HepG2 (cell line): ENCODE measurements at regions not wholly inside any gene's neighbourhood (a gene's known extent, or its start where the extent isn't known, plus 50 kb on each side); places are given as distances from the start of the nearest gene placed in this dataset.
A peak's percentile ranks its signal among the peaks of the same experiment; 100 is the strongest.

Experiments
- EED ChIP-seq: sonication (generic); formaldehyde crosslinking; IDR thresholded peaks from 2 replicates; pipeline ENCODE4 v1.5.0; 2020; ENCODE audit warnings: mild to moderate bottlenecking, missing genetic modification reagents
- SAFB2 ChIP-seq: sonication (generic); formaldehyde crosslinking; IDR thresholded peaks from 2 replicates; pipeline ENCODE4 v1.5.1; 2020; ENCODE audit warnings: missing genetic modification reagents, low read depth, mild to moderate bottlenecking, borderline replicate concordance
- TCF12 ChIP-seq, 2 experiments: fragments of 450-650 bp in 1 of 2; sonication (generic) in 1 of 2; formaldehyde crosslinking in 1 of 2; IDR thresholded peaks; 2 replicates each; pipeline versions ENCODE4 v1.6.1 to v1.8.0; 2017 to 2022; ENCODE audit warnings: antibody characterized with exemption in 1 of 2, mild to moderate bottlenecking in 1 of 2, missing genetic modification reagents in 1 of 2, moderate library complexity in 1 of 2
- THAP11 ChIP-seq: IDR thresholded peaks from 2 replicates; pipeline ENCODE4 v1.6.1; 2016; ENCODE audit warnings: missing biosample characterization, missing genetic modification reagents
- ZFP36L1 ChIP-seq: sonication (generic); formaldehyde crosslinking; IDR thresholded peaks from 2 replicates; pipeline ENCODE4 v1.8.0; 2022; ENCODE audit warnings: mild to moderate bottlenecking, missing genetic modification reagents, moderate library complexity
- ZNF530 ChIP-seq: sonication (generic); formaldehyde crosslinking; IDR thresholded peaks from 2 replicates; pipeline ENCODE4 v1.5.0; 2020; ENCODE audit warnings: low read depth, mild to moderate bottlenecking, missing genetic modification reagents
- ZNF564 ChIP-seq: sonication (generic); formaldehyde crosslinking; IDR thresholded peaks from 2 replicates; pipeline ENCODE4 v1.8.1; 2023; ENCODE audit warnings: mild to moderate bottlenecking, missing genetic modification reagents
- ZSCAN12 ChIP-seq: sonication (generic); formaldehyde crosslinking; IDR thresholded peaks from 2 replicates; pipeline ENCODE4 v1.9.0; 2021; ENCODE audit warnings: mild to moderate bottlenecking, missing genetic modification reagents
- TF ChIP-seq, protein P1 (sequence below): sonication (generic); formaldehyde crosslinking; IDR thresholded peaks from 2 replicates; pipeline ENCODE4 v1.9.0; 2022; ENCODE audit warnings: low read depth, missing genetic modification reagents
- TF ChIP-seq, protein P2 (sequence below): sonication (generic); formaldehyde crosslinking; IDR thresholded peaks from 2 replicates; pipeline ENCODE4 v1.8.0; 2022; ENCODE audit warnings: mild to moderate bottlenecking, missing genetic modification reagents, borderline replicate concordance
- TF ChIP-seq, protein P3 (sequence below): sonication (generic); formaldehyde crosslinking; IDR thresholded peaks from 2 replicates; pipeline ENCODE4 v1.5.1; 2020; ENCODE audit warnings: mild to moderate bottlenecking, missing genetic modification reagents, borderline replicate concordance
- TF ChIP-seq, protein P4 (sequence below): sonication (generic); formaldehyde crosslinking; IDR thresholded peaks from 2 replicates; pipeline ENCODE4 v1.4.0; 2020; ENCODE audit warnings: low read depth, mild to moderate bottlenecking, missing genetic modification reagents
- TF ChIP-seq, protein P5 (sequence below): sonication (generic); formaldehyde crosslinking; conservative IDR thresholded peaks from 2 replicates; pipeline ENCODE4 v1.5.0; 2020; ENCODE audit warnings: missing genetic modification reagents
- TF ChIP-seq, protein P6 (sequence below): sonication (generic); formaldehyde crosslinking; IDR thresholded peaks from 2 replicates; pipeline ENCODE4 v1.4.0; 2020; ENCODE audit warnings: mild to moderate bottlenecking, missing genetic modification reagents

DNA sequence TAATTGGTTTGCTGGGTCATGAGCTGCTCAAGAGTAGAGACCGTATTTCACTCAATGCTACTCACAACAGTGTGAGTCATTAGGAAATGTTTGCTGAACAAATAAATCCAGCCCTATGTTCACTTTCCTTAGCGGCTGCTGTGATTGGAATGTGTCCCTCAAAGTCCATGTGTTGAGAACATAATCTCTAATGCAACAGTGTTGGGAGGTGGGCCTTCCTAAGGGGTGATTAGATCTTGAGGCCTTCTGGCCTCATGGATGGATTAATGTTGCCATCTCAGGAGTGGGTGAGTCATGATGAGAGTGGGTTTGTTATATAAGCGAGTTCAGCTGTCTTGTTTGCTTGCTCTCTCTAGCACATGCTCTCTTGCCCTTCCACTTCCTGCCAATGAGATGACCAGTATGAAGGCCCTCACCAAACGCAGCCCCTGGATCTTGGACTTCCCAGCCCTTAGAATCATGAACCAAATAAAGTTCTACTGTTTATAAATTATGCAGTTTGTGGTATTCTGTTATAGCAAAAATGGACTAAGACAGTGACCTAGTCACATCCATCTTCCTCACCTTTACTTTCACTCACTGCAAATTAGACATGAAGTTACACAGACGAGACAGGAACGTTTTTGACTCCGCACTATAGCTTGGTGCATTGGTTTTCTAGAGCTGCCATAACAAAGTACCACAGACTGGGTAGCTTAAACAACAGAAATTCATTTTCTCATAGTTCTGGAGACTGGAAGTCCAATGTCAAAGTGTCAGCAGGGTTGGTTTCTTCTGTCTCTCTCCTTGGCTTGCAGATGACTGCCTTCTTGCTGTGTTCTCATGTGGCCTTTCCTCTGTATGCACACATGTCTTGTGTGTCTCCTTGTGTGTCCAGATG, 50.9 kb upstream of the FAM169A start (continued):
- TF ChIP-seq, protein P1, sequence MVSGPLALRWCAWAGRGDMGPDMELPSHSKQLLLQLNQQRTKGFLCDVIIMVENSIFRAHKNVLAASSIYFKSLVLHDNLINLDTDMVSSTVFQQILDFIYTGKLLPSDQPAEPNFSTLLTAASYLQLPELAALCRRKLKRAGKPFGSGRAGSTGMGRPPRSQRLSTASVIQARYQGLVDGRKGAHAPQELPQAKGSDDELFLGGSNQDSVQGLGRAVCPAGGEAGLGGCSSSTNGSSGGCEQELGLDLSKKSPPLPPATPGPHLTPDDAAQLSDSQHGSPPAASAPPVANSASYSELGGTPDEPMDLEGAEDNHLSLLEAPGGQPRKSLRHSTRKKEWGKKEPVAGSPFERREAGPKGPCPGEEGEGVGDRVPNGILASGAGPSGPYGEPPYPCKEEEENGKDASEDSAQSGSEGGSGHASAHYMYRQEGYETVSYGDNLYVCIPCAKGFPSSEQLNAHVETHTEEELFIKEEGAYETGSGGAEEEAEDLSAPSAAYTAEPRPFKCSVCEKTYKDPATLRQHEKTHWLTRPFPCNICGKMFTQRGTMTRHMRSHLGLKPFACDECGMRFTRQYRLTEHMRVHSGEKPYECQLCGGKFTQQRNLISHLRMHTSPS, result peak; percentile 63
- TF ChIP-seq, protein P2, sequence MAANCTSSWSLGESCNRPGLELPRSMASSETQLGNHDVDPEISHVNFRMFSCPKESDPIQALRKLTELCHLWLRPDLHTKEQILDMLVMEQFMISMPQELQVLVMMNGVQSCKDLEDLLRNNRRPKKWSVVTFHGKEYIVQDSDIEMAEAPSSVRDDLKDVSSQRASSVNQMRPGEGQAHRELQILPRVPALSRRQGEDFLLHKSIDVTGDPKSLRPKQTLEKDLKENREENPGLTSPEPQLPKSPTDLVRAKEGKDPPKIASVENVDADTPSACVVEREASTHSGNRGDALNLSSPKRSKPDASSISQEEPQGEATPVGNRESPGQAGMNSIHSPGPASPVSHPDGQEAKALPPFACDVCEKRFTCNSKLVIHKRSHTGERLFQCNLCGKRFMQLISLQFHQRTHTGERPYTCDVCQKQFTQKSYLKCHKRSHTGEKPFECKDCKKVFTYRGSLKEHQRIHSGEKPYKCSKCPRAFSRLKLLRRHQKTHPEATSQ, result peak; percentile 82; the same call in 1 of the 2 replicates
- TF ChIP-seq, protein P3, sequence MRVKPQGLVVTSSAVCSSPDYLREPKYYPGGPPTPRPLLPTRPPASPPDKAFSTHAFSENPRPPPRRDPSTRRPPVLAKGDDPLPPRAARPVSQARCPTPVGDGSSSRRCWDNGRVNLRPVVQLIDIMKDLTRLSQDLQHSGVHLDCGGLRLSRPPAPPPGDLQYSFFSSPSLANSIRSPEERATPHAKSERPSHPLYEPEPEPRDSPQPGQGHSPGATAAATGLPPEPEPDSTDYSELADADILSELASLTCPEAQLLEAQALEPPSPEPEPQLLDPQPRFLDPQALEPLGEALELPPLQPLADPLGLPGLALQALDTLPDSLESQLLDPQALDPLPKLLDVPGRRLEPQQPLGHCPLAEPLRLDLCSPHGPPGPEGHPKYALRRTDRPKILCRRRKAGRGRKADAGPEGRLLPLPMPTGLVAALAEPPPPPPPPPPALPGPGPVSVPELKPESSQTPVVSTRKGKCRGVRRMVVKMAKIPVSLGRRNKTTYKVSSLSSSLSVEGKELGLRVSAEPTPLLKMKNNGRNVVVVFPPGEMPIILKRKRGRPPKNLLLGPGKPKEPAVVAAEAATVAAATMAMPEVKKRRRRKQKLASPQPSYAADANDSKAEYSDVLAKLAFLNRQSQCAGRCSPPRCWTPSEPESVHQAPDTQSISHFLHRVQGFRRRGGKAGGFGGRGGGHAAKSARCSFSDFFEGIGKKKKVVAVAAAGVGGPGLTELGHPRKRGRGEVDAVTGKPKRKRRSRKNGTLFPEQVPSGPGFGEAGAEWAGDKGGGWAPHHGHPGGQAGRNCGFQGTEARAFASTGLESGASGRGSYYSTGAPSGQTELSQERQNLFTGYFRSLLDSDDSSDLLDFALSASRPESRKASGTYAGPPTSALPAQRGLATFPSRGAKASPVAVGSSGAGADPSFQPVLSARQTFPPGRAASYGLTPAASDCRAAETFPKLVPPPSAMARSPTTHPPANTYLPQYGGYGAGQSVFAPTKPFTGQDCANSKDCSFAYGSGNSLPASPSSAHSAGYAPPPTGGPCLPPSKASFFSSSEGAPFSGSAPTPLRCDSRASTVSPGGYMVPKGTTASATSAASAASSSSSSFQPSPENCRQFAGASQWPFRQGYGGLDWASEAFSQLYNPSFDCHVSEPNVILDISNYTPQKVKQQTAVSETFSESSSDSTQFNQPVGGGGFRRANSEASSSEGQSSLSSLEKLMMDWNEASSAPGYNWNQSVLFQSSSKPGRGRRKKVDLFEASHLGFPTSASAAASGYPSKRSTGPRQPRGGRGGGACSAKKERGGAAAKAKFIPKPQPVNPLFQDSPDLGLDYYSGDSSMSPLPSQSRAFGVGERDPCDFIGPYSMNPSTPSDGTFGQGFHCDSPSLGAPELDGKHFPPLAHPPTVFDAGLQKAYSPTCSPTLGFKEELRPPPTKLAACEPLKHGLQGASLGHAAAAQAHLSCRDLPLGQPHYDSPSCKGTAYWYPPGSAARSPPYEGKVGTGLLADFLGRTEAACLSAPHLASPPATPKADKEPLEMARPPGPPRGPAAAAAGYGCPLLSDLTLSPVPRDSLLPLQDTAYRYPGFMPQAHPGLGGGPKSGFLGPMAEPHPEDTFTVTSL (CRISPR knock-in tag), result peak; percentile 93
- TF ChIP-seq, protein P4, sequence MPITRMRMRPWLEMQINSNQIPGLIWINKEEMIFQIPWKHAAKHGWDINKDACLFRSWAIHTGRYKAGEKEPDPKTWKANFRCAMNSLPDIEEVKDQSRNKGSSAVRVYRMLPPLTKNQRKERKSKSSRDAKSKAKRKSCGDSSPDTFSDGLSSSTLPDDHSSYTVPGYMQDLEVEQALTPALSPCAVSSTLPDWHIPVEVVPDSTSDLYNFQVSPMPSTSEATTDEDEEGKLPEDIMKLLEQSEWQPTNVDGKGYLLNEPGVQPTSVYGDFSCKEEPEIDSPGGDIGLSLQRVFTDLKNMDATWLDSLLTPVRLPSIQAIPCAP, result no peak
- TF ChIP-seq THAP11 (CRISPR knock-in tag) (peak; percentile 76), ZNF530 (CRISPR knock-in tag) (no peak), SAFB2 (CRISPR knock-in tag) (no peak; the same call in 1 of the 2 replicates), ZFP36L1 (CRISPR knock-in tag) (no peak), ZNF564 (peak; percentile 100), EED (CRISPR knock-in tag) (no peak), ZSCAN12 (no peak), TCF12 (IDR thresholded peaks at IDR 0.05) (no peak), TCF12 (CRISPR knock-in tag; IDR thresholded peaks at IDR 0.05) (peak; percentile 95)
- TF ChIP-seq, protein P5, sequence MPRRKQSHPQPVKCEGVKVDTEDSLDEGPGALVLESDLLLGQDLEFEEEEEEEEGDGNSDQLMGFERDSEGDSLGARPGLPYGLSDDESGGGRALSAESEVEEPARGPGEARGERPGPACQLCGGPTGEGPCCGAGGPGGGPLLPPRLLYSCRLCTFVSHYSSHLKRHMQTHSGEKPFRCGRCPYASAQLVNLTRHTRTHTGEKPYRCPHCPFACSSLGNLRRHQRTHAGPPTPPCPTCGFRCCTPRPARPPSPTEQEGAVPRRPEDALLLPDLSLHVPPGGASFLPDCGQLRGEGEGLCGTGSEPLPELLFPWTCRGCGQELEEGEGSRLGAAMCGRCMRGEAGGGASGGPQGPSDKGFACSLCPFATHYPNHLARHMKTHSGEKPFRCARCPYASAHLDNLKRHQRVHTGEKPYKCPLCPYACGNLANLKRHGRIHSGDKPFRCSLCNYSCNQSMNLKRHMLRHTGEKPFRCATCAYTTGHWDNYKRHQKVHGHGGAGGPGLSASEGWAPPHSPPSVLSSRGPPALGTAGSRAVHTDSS (CRISPR knock-in tag), result no peak
- TF ChIP-seq, protein P6, sequence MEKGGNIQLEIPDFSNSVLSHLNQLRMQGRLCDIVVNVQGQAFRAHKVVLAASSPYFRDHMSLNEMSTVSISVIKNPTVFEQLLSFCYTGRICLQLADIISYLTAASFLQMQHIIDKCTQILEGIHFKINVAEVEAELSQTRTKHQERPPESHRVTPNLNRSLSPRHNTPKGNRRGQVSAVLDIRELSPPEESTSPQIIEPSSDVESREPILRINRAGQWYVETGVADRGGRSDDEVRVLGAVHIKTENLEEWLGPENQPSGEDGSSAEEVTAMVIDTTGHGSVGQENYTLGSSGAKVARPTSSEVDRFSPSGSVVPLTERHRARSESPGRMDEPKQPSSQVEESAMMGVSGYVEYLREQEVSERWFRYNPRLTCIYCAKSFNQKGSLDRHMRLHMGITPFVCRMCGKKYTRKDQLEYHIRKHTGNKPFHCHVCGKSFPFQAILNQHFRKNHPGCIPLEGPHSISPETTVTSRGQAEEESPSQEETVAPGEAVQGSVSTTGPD, result peak; percentile 80; the same call in 1 of the 2 replicates
